Fibroblast of lung (primary cell): ENCODE measurements at regions not wholly inside any gene's neighbourhood (a gene's known extent, or its start where the extent isn't known, plus 50 kb on each side); places are given as distances from the start of the nearest gene placed in this dataset.

Experiments
- DNase-seq, 2 donors: peaks; one replicate each; pipeline versions ENCODE4 v3.0.0 to v3.0.0-alpha.2; 2010; ENCODE audit warnings: low read depth in 2 of 2
- H2AFZ ChIP-seq: 2 replicates; pipeline ENCODE4 v1.5.1; 2012; ENCODE audit warnings: low read length, control low read depth, inconsistent platforms
- H3K27ac ChIP-seq: 2 replicates; pipeline ENCODE4 v1.5.1; 2011; ENCODE audit warnings: low read length, control low read depth; ENCODE audit not compliant: insufficient read depth
- H3K27me3 ChIP-seq: 2 replicates; pipeline ENCODE4 v1.5.1; 2011; ENCODE audit warnings: mild to moderate bottlenecking, low read length; ENCODE audit not compliant: control insufficient read depth, insufficient read depth
- H3K36me3 ChIP-seq: 2 replicates; pipeline ENCODE4 v1.5.1; 2011; ENCODE audit warnings: low read length; ENCODE audit not compliant: control insufficient read depth, insufficient read depth
- H3K4me1 ChIP-seq: 2 replicates; pipeline ENCODE4 v1.5.1; 2011; ENCODE audit warnings: low read length; ENCODE audit not compliant: control insufficient read depth, insufficient read depth; ENCODE audit errors: extremely low read depth
- H3K4me2 ChIP-seq: 2 replicates; pipeline ENCODE4 v1.5.1; 2011; ENCODE audit warnings: low read length, control low read depth; ENCODE audit not compliant: insufficient read depth; ENCODE audit errors: extremely low read depth
- H3K4me3 ChIP-seq, 4 experiments: fragments of 200-600 bp in 1 of 4; sonication (generic) in 1 of 4; replicated peaks in 1 of 4; 2 replicates each; pipeline ENCODE4 v1.5.1; 2011 to 2016; ENCODE audit warnings: low read length in 4 of 4, low read depth in 3 of 4, mild to moderate bottlenecking in 3 of 4, control low read depth in 2 of 4, inconsistent platforms in 1 of 4, mixed read lengths in 1 of 4; ENCODE audit not compliant: insufficient read depth in 1 of 4; ENCODE audit errors: control extremely low read depth in 1 of 4
- H3K79me2 ChIP-seq: 2 replicates; pipeline ENCODE4 v1.5.1; 2012; ENCODE audit warnings: mild to moderate bottlenecking, low read length, inconsistent platforms; ENCODE audit not compliant: control insufficient read depth, insufficient read depth
- H3K9ac ChIP-seq: 2 replicates; pipeline ENCODE4 v1.5.1; 2011; ENCODE audit warnings: mild to moderate bottlenecking, low read length, control low read depth; ENCODE audit not compliant: insufficient read depth
- H3K9me3 ChIP-seq: 2 replicates; pipeline ENCODE4 v1.5.1; 2012; ENCODE audit warnings: low read depth, low read length; ENCODE audit not compliant: control insufficient read depth, insufficient read depth
- H4K20me1 ChIP-seq: 2 replicates; pipeline ENCODE4 v1.5.1; 2011; ENCODE audit warnings: low read length; ENCODE audit not compliant: control insufficient read depth, insufficient read depth; ENCODE audit errors: extremely low read depth
- CTCF ChIP-seq, 2 donors: IDR thresholded peaks in 1 of 2; conservative IDR thresholded peaks in 1 of 2; 1 replicate in 1 of 2; 2 replicates in 1 of 2; pipeline ENCODE4 v1.5.1; 2011 to 2012; ENCODE audit warnings: low read length in 2 of 2, control low read depth in 1 of 2, inconsistent platforms in 1 of 2, low read depth in 1 of 2, mild to moderate bottlenecking in 1 of 2
- EZH2 ChIP-seq: IDR thresholded peaks from 2 replicates; pipeline ENCODE4 v1.5.1; 2012; ENCODE audit warnings: low read length, control low read depth, mild to moderate bottlenecking; ENCODE audit errors: missing control alignments

- no peak for TF ChIP-seq CTCF (conservative IDR thresholded peaks at IDR 0.05 in 1 of 2, IDR thresholded peaks at IDR 0.05 in 1 of 2; ENCODE audit: low read depth in 1 of 2, low read length in 2 of 2)
- no peak for TF ChIP-seq EZH2
- H3K27me3 ChIP-seq = no peaks in the 10 kb centered on the region
- peaks cover 17% of the 10 kb centered on the region for H3K4me1 ChIP-seq
- peak overlapping the region; percentile 75 for H3K27ac ChIP-seq
- no peaks in the 10 kb centered on the region for H3K36me3 ChIP-seq
- peak in 1 of 2 donors; percentile 45 for DNase-seq
- no peaks in the 10 kb centered on the region for H4K20me1 ChIP-seq
- peak overlapping the region; percentile 80 for H3K9ac ChIP-seq
- H3K79me2 ChIP-seq = peaks cover 52% of the 10 kb centered on the region
- H3K4me3 ChIP-seq = peak overlapping the region; percentile 10 to 89 (median 42)
- no peaks in the 10 kb centered on the region for H3K9me3 ChIP-seq
- H2AFZ ChIP-seq = peak overlapping the region; percentile 17
- H3K4me2 ChIP-seq = peak overlapping the region; percentile 74
Observed at GRCh38 chr1:39104158-39105060, 78.3 kb downstream of the NDUFS5 start.

- H3K27ac ChIP-seq = peak overlapping the region; percentile 85
- DNase-seq = peak; percentile 56 to 71
- peak overlapping the region; percentile 74 for H3K4me2 ChIP-seq
- H3K9ac ChIP-seq = peak overlapping the region; percentile 80
- H3K4me3 ChIP-seq = peak overlapping the region; percentile 68 to 89 (median 84)
- peaks cover 21% of the 10 kb centered on the region for H3K4me1 ChIP-seq
- no peak for TF ChIP-seq CTCF (conservative IDR thresholded peaks at IDR 0.05 in 1 of 2, IDR thresholded peaks at IDR 0.05 in 1 of 2; ENCODE audit: low read depth in 1 of 2, low read length in 2 of 2)
- TF ChIP-seq EZH2 = no peak
- no peaks in the 10 kb centered on the region for H3K9me3 ChIP-seq
- H4K20me1 ChIP-seq = no peaks in the 10 kb centered on the region
- H3K27me3 ChIP-seq = no peaks in the 10 kb centered on the region
- no peak overlapping the region for H2AFZ ChIP-seq
- H3K79me2 ChIP-seq = peaks cover 60% of the 10 kb centered on the region
- no peaks in the 10 kb centered on the region for H3K36me3 ChIP-seq
Observed at GRCh38 chr1:39105061-39105840, 79.1 kb downstream of the NDUFS5 start.
